ENCODE measurements at regions not wholly inside any gene's neighbourhood (a gene's known extent, or its start where the extent isn't known, plus 50 kb on each side); places are given as distances from the start of the nearest gene placed in this dataset.

Small RNAs in the stretch of these regions (small RNA-seq; reads per million reads assigned to genes)
- 0.36 to 1.7 (median 0.39) reads per million in 3 experiments for gene RNU6-164P

Data from neural cell (in vitro differentiated cells).